CD8-positive, alpha-beta memory T cell (primary cell): ENCODE measurements at regions not wholly inside any gene's neighbourhood (a gene's known extent, or its start where the extent isn't known, plus 50 kb on each side); places are given as distances from the start of the nearest gene placed in this dataset.

ENCODE experiments used
- CTCF ChIA-PET: fragments of 350-600 bp; sonication (Branson Sonifier 250); formaldehyde crosslinking; loops from one replicate; lab custom pipeline; 2021; ENCODE audit warnings: antibody characterized with exemption; lab: Charles Lee
- POLR2A ChIA-PET: fragments of 350-600 bp; sonication (Branson Sonifier 250); formaldehyde crosslinking; loops from one replicate; lab custom pipeline; 2021; ENCODE audit warnings: antibody characterized with exemption; lab: Charles Lee
- DNase-seq, 5 donors: peaks; one replicate each; pipeline versions ENCODE4 v3.0.0 to v3.0.0-alpha.2; 2020 to 2022; ENCODE audit warnings: mixed read lengths in 1 of 5
- H3K27ac ChIP-seq: one replicate; pipeline ENCODE4 v1.7.0; 2013; ENCODE audit warnings: low read depth, mild to moderate bottlenecking, low read length, moderate library complexity
- H3K27me3 ChIP-seq: 2 replicates; pipeline ENCODE4 v1.7.0; 2013; ENCODE audit warnings: low read length, mild to moderate bottlenecking; ENCODE audit not compliant: insufficient read depth, poor library complexity, severe bottlenecking
- H3K36me3 ChIP-seq: 2 replicates; pipeline ENCODE4 v1.7.0; 2013; ENCODE audit warnings: mild to moderate bottlenecking, low read length, moderate library complexity; ENCODE audit not compliant: insufficient read depth
- H3K4me1 ChIP-seq: 2 replicates; pipeline ENCODE4 v1.7.0; 2013; ENCODE audit warnings: mild to moderate bottlenecking, low read length, moderate library complexity; ENCODE audit not compliant: insufficient read depth
- H3K4me3 ChIP-seq: 2 replicates; pipeline ENCODE4 v1.7.0; 2013; ENCODE audit warnings: mild to moderate bottlenecking, low read length
- H3K9me3 ChIP-seq: 2 replicates; pipeline ENCODE4 v1.7.0; 2013; ENCODE audit warnings: mild to moderate bottlenecking, low read length
- H3K27ac Mint-ChIP-seq, 8 donors: one replicate each; pipeline ENCODE4 v1.8.0; 2020 to 2021; ENCODE audit warnings: mixed read lengths in 8 of 8, mild to moderate bottlenecking in 6 of 8, inconsistent platforms in 3 of 8, moderate library complexity in 3 of 8
- H3K27me3 Mint-ChIP-seq, 2 donors: one replicate each; pipeline ENCODE4 v1.8.0; 2020 to 2021; ENCODE audit warnings: mixed read lengths in 2 of 2, mild to moderate bottlenecking in 1 of 2, moderate library complexity in 1 of 2
- H3K36me3 Mint-ChIP-seq, 3 donors: one replicate each; pipeline ENCODE4 v1.8.0; 2020 to 2021; ENCODE audit warnings: mixed read lengths in 3 of 3, inconsistent platforms in 1 of 3, mild to moderate bottlenecking in 1 of 3
- H3K4me1 Mint-ChIP-seq, 3 donors: one replicate each; pipeline ENCODE4 v1.8.0; 2020 to 2021; ENCODE audit warnings: mixed read lengths in 3 of 3, inconsistent platforms in 1 of 3, mild to moderate bottlenecking in 1 of 3
- H3K4me3 Mint-ChIP-seq, 7 donors: one replicate each; pipeline ENCODE4 v1.8.0; 2020 to 2021; ENCODE audit warnings: mixed read lengths in 7 of 7, mild to moderate bottlenecking in 6 of 7, moderate library complexity in 4 of 7, inconsistent platforms in 2 of 7
- H3K9me3 Mint-ChIP-seq, 5 donors: one replicate each; pipeline ENCODE4 v1.8.0; 2020 to 2022; ENCODE audit warnings: mixed read lengths in 5 of 5, mild to moderate bottlenecking in 3 of 5, moderate library complexity in 2 of 5, inconsistent platforms in 1 of 5

- H3K9me3 ChIP-seq = no peaks in the 10 kb centered on the region
- Mint-ChIP-seq H3K27ac (no peak overlapping the region), H3K36me3 (no peaks in the 10 kb centered on the region), H3K4me3 (no peak overlapping the region), H3K4me1 (no peaks in the 10 kb centered on the region), H3K27me3 (peaks cover 3 to 6% of the 10 kb centered on the region in 2 donors), H3K9me3 (peaks cover 0 to 14% (median 4%) of the 10 kb centered on the region in 5 donors)
- H3K4me3 ChIP-seq = no peak overlapping the region
- POLR2A ChIA-PET = no interaction called here
- no peaks in the 10 kb centered on the region for H3K36me3 ChIP-seq
- CTCF ChIA-PET = no interaction called here
- no peaks in the 10 kb centered on the region for H3K4me1 ChIP-seq
- H3K27ac ChIP-seq = no peak overlapping the region
- no peak for DNase-seq
- no peaks in the 10 kb centered on the region for H3K27me3 ChIP-seq
Observed at GRCh38 chrX:45353456-45353855, 152.8 kb upstream of the DIPK2B start.

GRCh38 chrX:45352611-45353010 is 151.9 kb upstream of the DIPK2B start:
- no peaks in the 10 kb centered on the region for H3K4me1 Mint-ChIP-seq
- DNase-seq = no peak
- ChIA-PET CTCF (no interaction called here), POLR2A (no interaction called here)
- H3K36me3 Mint-ChIP-seq = no peaks in the 10 kb centered on the region
- H3K27me3 ChIP-seq = no peaks in the 10 kb centered on the region
- H3K4me1 ChIP-seq = no peaks in the 10 kb centered on the region
- no peak overlapping the region for H3K27ac ChIP-seq
- no peak overlapping the region for H3K4me3 Mint-ChIP-seq
- H3K4me3 ChIP-seq = no peak overlapping the region
- H3K9me3 Mint-ChIP-seq = peaks cover 0 to 12% (median 3%) of the 10 kb centered on the region in 5 donors
- no peaks in the 10 kb centered on the region for H3K9me3 ChIP-seq
- no peak overlapping the region for H3K27ac Mint-ChIP-seq
- H3K36me3 ChIP-seq = no peaks in the 10 kb centered on the region
- H3K27me3 Mint-ChIP-seq = peaks cover 3 to 5% of the 10 kb centered on the region in 2 donors

GRCh38 chrX:45351478-45351877 is 150.8 kb upstream of the DIPK2B start:
- H3K4me3 ChIP-seq = no peak overlapping the region
- CTCF ChIA-PET = no interaction called here
- no peaks in the 10 kb centered on the region for H3K36me3 ChIP-seq
- POLR2A ChIA-PET = no interaction called here
- Mint-ChIP-seq H3K36me3 (no peaks in the 10 kb centered on the region), H3K4me1 (no peaks in the 10 kb centered on the region), H3K27ac (no peak overlapping the region), H3K27me3 (peaks cover 3 to 5% of the 10 kb centered on the region in 2 donors), H3K4me3 (no peak overlapping the region), H3K9me3 (peaks cover 0 to 12% (median 3%) of the 10 kb centered on the region in 5 donors)
- H3K27me3 ChIP-seq = no peaks in the 10 kb centered on the region
- no peaks in the 10 kb centered on the region for H3K4me1 ChIP-seq
- H3K27ac ChIP-seq = no peak overlapping the region
- DNase-seq = no peak
- no peaks in the 10 kb centered on the region for H3K9me3 ChIP-seq

- POLR2A ChIA-PET = no interaction called here
- Histone ChIP-seq H3K4me1 (no peaks in the 10 kb centered on the region), H3K9me3 (no peaks in the 10 kb centered on the region), H3K36me3 (no peaks in the 10 kb centered on the region), H3K4me3 (no peak overlapping the region), H3K27ac (no peak overlapping the region), H3K27me3 (no peaks in the 10 kb centered on the region)
- Mint-ChIP-seq H3K9me3 (peaks cover 0 to 7% (median 3%) of the 10 kb centered on the region in 5 donors), H3K27me3 (peaks cover 3 to 9% of the 10 kb centered on the region in 2 donors), H3K36me3 (no peaks in the 10 kb centered on the region), H3K27ac (no peak overlapping the region), H3K4me1 (no peaks in the 10 kb centered on the region), H3K4me3 (no peak overlapping the region)
- CTCF ChIA-PET = no interaction called here
- DNase-seq = no peak
Observed at GRCh38 chrX:45348296-45348695, 147.6 kb upstream of the DIPK2B start.

GRCh38 chrX:45347877-45348276 is 147.2 kb upstream of the DIPK2B start:
- Mint-ChIP-seq H3K9me3 (peaks cover 0 to 7% (median 3%) of the 10 kb centered on the region in 5 donors), H3K27ac (no peak overlapping the region), H3K27me3 (peaks cover 3 to 9% of the 10 kb centered on the region in 2 donors), H3K36me3 (no peaks in the 10 kb centered on the region), H3K4me3 (no peak overlapping the region), H3K4me1 (no peaks in the 10 kb centered on the region)
- H3K27me3 ChIP-seq = no peaks in the 10 kb centered on the region
- H3K4me3 ChIP-seq = no peak overlapping the region
- H3K27ac ChIP-seq = no peak overlapping the region
- no peak for DNase-seq
- ChIA-PET CTCF (no interaction called here), POLR2A (no interaction called here)
- no peaks in the 10 kb centered on the region for H3K4me1 ChIP-seq
- H3K36me3 ChIP-seq = no peaks in the 10 kb centered on the region
- no peaks in the 10 kb centered on the region for H3K9me3 ChIP-seq

GRCh38 chrX:45344594-45344993 is 143.9 kb upstream of the DIPK2B start:
- peaks cover 0 to 6% of the 10 kb centered on the region in 2 donors for H3K27me3 Mint-ChIP-seq
- no peaks in the 10 kb centered on the region for H3K36me3 ChIP-seq
- H3K27me3 ChIP-seq = no peaks in the 10 kb centered on the region
- H3K27ac ChIP-seq = no peak overlapping the region
- ChIA-PET POLR2A (no interaction called here), CTCF (no interaction called here)
- no peaks in the 10 kb centered on the region for H3K9me3 ChIP-seq
- H3K9me3 Mint-ChIP-seq = peaks cover 0 to 2% (median 0%) of the 10 kb centered on the region in 5 donors
- H3K4me3 Mint-ChIP-seq = no peak overlapping the region
- H3K4me1 Mint-ChIP-seq = no peaks in the 10 kb centered on the region
- H3K36me3 Mint-ChIP-seq = no peaks in the 10 kb centered on the region
- H3K4me1 ChIP-seq = no peaks in the 10 kb centered on the region
- H3K27ac Mint-ChIP-seq = no peak overlapping the region
- no peak for DNase-seq
- no peak overlapping the region for H3K4me3 ChIP-seq

- no peaks in the 10 kb centered on the region for H3K4me1 ChIP-seq
- ChIA-PET POLR2A (no interaction called here), CTCF (no interaction called here)
- Mint-ChIP-seq H3K27ac (no peak overlapping the region), H3K27me3 (peaks cover 5 to 10% of the 10 kb centered on the region in 2 donors), H3K36me3 (no peaks in the 10 kb centered on the region), H3K9me3 (no peaks in the 10 kb centered on the region), H3K4me1 (no peaks in the 10 kb centered on the region), H3K4me3 (no peak overlapping the region)
- no peaks in the 10 kb centered on the region for H3K36me3 ChIP-seq
- H3K27ac ChIP-seq = no peak overlapping the region
- DNase-seq = no peak
- H3K4me3 ChIP-seq = no peak overlapping the region
- no peaks in the 10 kb centered on the region for H3K27me3 ChIP-seq
- no peaks in the 10 kb centered on the region for H3K9me3 ChIP-seq
Observed at GRCh38 chrX:45329217-45329616, 128.5 kb upstream of the DIPK2B start.

- Mint-ChIP-seq H3K4me1 (no peaks in the 10 kb centered on the region), H3K27me3 (peaks cover 2 to 12% of the 10 kb centered on the region in 2 donors), H3K9me3 (peaks cover 0 to 3% (median 0%) of the 10 kb centered on the region in 5 donors), H3K4me3 (no peak overlapping the region), H3K27ac (no peak overlapping the region), H3K36me3 (no peaks in the 10 kb centered on the region)
- ChIA-PET CTCF (no interaction called here), POLR2A (no interaction called here)
- Histone ChIP-seq H3K9me3 (no peaks in the 10 kb centered on the region), H3K27me3 (no peaks in the 10 kb centered on the region), H3K36me3 (no peaks in the 10 kb centered on the region), H3K4me3 (no peak overlapping the region), H3K27ac (no peak overlapping the region), H3K4me1 (no peaks in the 10 kb centered on the region)
- no peak for DNase-seq
Observed at GRCh38 chrX:45324941-45325340, 124.3 kb upstream of the DIPK2B start.

GRCh38 chrX:45323387-45323786 is 122.7 kb upstream of the DIPK2B start:
- ChIA-PET POLR2A (no interaction called here), CTCF (no interaction called here)

More at GRCh38 chrX:45323387-45323786, 122.7 kb upstream of the DIPK2B start:
- Histone ChIP-seq H3K27me3 (no peaks in the 10 kb centered on the region), H3K27ac (no peak overlapping the region), H3K4me1 (no peaks in the 10 kb centered on the region), H3K9me3 (no peaks in the 10 kb centered on the region), H3K4me3 (no peak overlapping the region), H3K36me3 (no peaks in the 10 kb centered on the region)
- Mint-ChIP-seq H3K4me3 (no peak overlapping the region), H3K4me1 (no peaks in the 10 kb centered on the region), H3K9me3 (peaks cover 0 to 3% (median 0%) of the 10 kb centered on the region in 5 donors), H3K27me3 (peaks cover 0 to 12% of the 10 kb centered on the region in 2 donors), H3K36me3 (no peaks in the 10 kb centered on the region), H3K27ac (no peak overlapping the region)
- no peak for DNase-seq
